Neural progenitor cell (in vitro differentiated cells): ENCODE measurements at regions not wholly inside any gene's neighbourhood (a gene's known extent, or its start where the extent isn't known, plus 50 kb on each side); places are given as distances from the start of the nearest gene placed in this dataset.

Experiments
- DNase-seq: peaks from one replicate; pipeline ENCODE4 v3.0.0-alpha.2; 2016; ENCODE audit warnings: low spot score
- H2AFZ ChIP-seq: fragments of 200-600 bp; sonication (generic); replicated peaks from 2 replicates; pipeline ENCODE4 v1.6.1; 2016; ENCODE audit warnings: antibody characterized with exemption
- H3F3A ChIP-seq: fragments of 200-600 bp; sonication (generic); 2 replicates; pipeline ENCODE4 v1.6.1; 2016; ENCODE audit warnings: antibody characterized with exemption, low read depth
- H3K27ac ChIP-seq: fragments of 200-600 bp; sonication (generic); 2 replicates; pipeline ENCODE4 v1.5.1; 2016; ENCODE audit warnings: mild to moderate bottlenecking
- H3K27me3 ChIP-seq: fragments of 200-600 bp; sonication (generic); 2 replicates; pipeline ENCODE4 v1.6.1; 2016; ENCODE audit warnings: mild to moderate bottlenecking, moderate library complexity
- H3K36me3 ChIP-seq: fragments of 200-600 bp; sonication (generic); 2 replicates; pipeline ENCODE4 v1.5.1; 2016
- H3K4me1 ChIP-seq: fragments of 200-600 bp; sonication (generic); 2 replicates; pipeline ENCODE4 v1.6.1; 2016; ENCODE audit warnings: mixed run types
- H3K4me2 ChIP-seq: fragments of 200-600 bp; sonication (generic); 2 replicates; pipeline ENCODE4 v1.6.1; 2016
- H3K4me3 ChIP-seq: fragments of 200-600 bp; sonication (generic); 2 replicates; pipeline ENCODE4 v1.5.1; 2016
- H3K79me2 ChIP-seq: fragments of 200-600 bp; sonication (generic); 2 replicates; pipeline ENCODE4 v1.6.1; 2016; ENCODE audit warnings: low read depth
- H3K9ac ChIP-seq: fragments of 200-600 bp; sonication (generic); 2 replicates; pipeline ENCODE4 v1.6.1; 2016
- H3K9me3 ChIP-seq: fragments of 200-600 bp; sonication (generic); 2 replicates; pipeline ENCODE4 v1.5.1; 2016; ENCODE audit warnings: low read depth
- H4K20me1 ChIP-seq: fragments of 200-600 bp; sonication (generic); 2 replicates; pipeline ENCODE4 v1.6.1; 2016; ENCODE audit warnings: low read depth
- H3K27ac Mint-ChIP-seq: 3 replicates; pipeline ENCODE4 v1.8.0; 2021; ENCODE audit warnings: mixed read lengths
- H3K27me3 Mint-ChIP-seq: 2 replicates; pipeline ENCODE4 v1.8.0; 2022; ENCODE audit warnings: low read depth, mild to moderate bottlenecking, inconsistent platforms, moderate library complexity, mixed read lengths; ENCODE audit not compliant: insufficient read depth
- H3K36me3 Mint-ChIP-seq: 3 replicates; pipeline ENCODE4 v1.8.0; 2021; ENCODE audit warnings: mixed read lengths
- H3K4me1 Mint-ChIP-seq: 3 replicates; pipeline ENCODE4 v1.8.0; 2021; ENCODE audit warnings: mixed read lengths
- H3K4me3 Mint-ChIP-seq: 3 replicates; pipeline ENCODE4 v1.8.0; 2021; ENCODE audit warnings: mild to moderate bottlenecking, moderate library complexity, mixed read lengths
- H3K9me3 Mint-ChIP-seq: 3 replicates; pipeline ENCODE4 v1.8.0; 2020; ENCODE audit warnings: mixed read lengths
- EZH2 ChIP-seq: fragments of 200-600 bp; sonication (generic); IDR thresholded peaks from 2 replicates; pipeline ENCODE4 v1.6.1; 2017; ENCODE audit warnings: antibody characterized with exemption, mild to moderate bottlenecking, moderate library complexity
- EZH2phosphoT487 ChIP-seq: fragments of 200-600 bp; sonication (generic); IDR thresholded peaks from 2 replicates; pipeline ENCODE4 v1.6.1; 2017; ENCODE audit warnings: antibody characterized with exemption
- TF ChIP-seq, protein P1 (sequence below): fragments of 200-600 bp; sonication (generic); IDR thresholded peaks from 2 replicates; pipeline ENCODE4 v1.5.1; 2017; ENCODE audit warnings: antibody characterized with exemption, mild to moderate bottlenecking

DNA sequence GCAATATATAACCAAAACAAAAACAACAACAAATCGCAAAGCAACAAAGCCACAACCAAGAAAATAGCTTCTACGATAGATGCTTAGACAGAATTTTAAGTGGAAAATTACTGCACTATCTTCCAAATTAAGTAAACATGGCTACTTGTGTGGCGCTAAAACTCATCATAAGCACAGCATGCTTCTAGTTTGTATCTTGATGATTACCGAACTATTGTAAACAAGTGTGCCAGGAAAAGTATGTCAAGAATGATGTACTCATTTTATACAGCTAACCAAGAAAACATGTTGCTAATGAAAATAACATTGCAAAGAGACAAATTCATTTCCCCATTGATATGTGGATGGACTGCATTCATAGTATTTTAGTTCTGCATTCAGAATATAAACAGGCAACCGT is 271.9 kb upstream of the GPC6 start:
- Histone ChIP-seq H3K79me2 (no peaks in the 10 kb centered on the region), H3F3A (no peaks in the 10 kb centered on the region), H2AFZ (no peak overlapping the region), H3K27ac (no peak overlapping the region), H3K4me3 (no peak overlapping the region), H3K36me3 (no peaks in the 10 kb centered on the region), H3K4me2 (no peak overlapping the region), H3K27me3 (no peaks in the 10 kb centered on the region), H3K9ac (no peak overlapping the region), H3K9me3 (no peaks in the 10 kb centered on the region), H4K20me1 (no peaks in the 10 kb centered on the region), H3K4me1 (no peaks in the 10 kb centered on the region)
- no peaks in the 10 kb centered on the region for H3K9me3 Mint-ChIP-seq
- H3K4me1 Mint-ChIP-seq = no peaks in the 10 kb centered on the region
- no peaks in the 10 kb centered on the region for H3K36me3 Mint-ChIP-seq
- H3K27ac Mint-ChIP-seq = no peak overlapping the region
- no peak for TF ChIP-seq EZH2
- TF ChIP-seq, protein P1, sequence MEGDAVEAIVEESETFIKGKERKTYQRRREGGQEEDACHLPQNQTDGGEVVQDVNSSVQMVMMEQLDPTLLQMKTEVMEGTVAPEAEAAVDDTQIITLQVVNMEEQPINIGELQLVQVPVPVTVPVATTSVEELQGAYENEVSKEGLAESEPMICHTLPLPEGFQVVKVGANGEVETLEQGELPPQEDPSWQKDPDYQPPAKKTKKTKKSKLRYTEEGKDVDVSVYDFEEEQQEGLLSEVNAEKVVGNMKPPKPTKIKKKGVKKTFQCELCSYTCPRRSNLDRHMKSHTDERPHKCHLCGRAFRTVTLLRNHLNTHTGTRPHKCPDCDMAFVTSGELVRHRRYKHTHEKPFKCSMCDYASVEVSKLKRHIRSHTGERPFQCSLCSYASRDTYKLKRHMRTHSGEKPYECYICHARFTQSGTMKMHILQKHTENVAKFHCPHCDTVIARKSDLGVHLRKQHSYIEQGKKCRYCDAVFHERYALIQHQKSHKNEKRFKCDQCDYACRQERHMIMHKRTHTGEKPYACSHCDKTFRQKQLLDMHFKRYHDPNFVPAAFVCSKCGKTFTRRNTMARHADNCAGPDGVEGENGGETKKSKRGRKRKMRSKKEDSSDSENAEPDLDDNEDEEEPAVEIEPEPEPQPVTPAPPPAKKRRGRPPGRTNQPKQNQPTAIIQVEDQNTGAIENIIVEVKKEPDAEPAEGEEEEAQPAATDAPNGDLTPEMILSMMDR = no peak
- no peak for TF ChIP-seq EZH2phosphoT487
- peaks cover 3% of the 10 kb centered on the region for H3K27me3 Mint-ChIP-seq
- H3K4me3 Mint-ChIP-seq = no peak overlapping the region
- DNase-seq = no peak

DNA sequence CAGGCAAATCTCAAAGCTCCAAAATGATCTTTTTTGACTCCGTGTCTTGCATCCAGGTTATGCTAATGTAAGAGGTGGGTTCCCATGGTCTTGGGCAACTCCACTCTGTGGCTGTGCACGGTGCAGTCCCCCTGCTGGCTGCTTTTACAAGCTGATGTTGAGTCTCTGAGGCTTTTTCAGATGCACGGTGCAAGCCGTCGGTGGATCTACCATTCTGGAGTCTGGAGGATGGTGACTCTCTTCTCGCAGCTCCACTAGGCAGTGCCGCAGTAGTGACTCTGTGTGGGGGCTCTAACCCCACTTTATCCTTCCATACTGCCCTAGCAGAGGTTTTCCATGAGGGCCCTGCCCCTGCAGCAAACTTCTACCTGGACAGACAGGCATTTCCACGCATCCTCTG is 266.8 kb upstream of the GPC6 start:
- H3K4me3 ChIP-seq = no peak overlapping the region
- H3K4me1 ChIP-seq = no peaks in the 10 kb centered on the region
- no peaks in the 10 kb centered on the region for H4K20me1 ChIP-seq
- Mint-ChIP-seq H3K27ac (no peak overlapping the region), H3K4me1 (no peaks in the 10 kb centered on the region), H3K4me3 (no peak overlapping the region), H3K36me3 (no peaks in the 10 kb centered on the region), H3K27me3 (peaks cover 4% of the 10 kb centered on the region), H3K9me3 (peaks cover 5% of the 10 kb centered on the region)
- no peak overlapping the region for H2AFZ ChIP-seq
- no peaks in the 10 kb centered on the region for H3K36me3 ChIP-seq
- DNase-seq = no peak
- no peak overlapping the region for H3K9ac ChIP-seq
- H3K79me2 ChIP-seq = no peaks in the 10 kb centered on the region
- no peak overlapping the region for H3K27ac ChIP-seq
- no peaks in the 10 kb centered on the region for H3K27me3 ChIP-seq
- no peaks in the 10 kb centered on the region for H3K9me3 ChIP-seq
- no peaks in the 10 kb centered on the region for H3F3A ChIP-seq
- no peak overlapping the region for H3K4me2 ChIP-seq
- TF ChIP-seq, protein P1 = no peak
- TF ChIP-seq EZH2phosphoT487 (no peak), EZH2 (no peak)

DNA sequence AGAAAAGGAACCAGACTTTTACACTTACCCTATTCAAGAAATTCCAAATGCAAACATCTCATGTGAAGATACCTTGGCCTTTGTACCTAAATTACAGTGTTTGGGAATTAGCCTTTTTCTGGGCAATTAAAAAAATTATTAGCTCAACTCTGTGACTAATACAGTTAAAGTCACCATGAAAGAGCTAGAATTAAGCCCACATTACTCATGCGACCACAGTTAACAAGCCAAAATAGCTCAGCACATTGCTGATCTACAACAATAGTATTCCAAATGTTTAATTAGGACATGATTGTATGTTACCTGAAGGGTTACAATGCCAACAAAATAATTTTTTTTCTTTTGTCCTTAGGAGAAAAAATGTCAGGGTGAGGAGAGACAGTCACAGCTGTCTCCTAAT is 263.6 kb upstream of the GPC6 start:
- Histone ChIP-seq H3K27ac (no peak overlapping the region), H3K9ac (no peak overlapping the region), H3K4me1 (no peaks in the 10 kb centered on the region), H3F3A (no peaks in the 10 kb centered on the region), H4K20me1 (no peaks in the 10 kb centered on the region), H3K4me2 (no peak overlapping the region), H3K36me3 (no peaks in the 10 kb centered on the region), H3K27me3 (no peaks in the 10 kb centered on the region), H3K4me3 (no peak overlapping the region), H2AFZ (no peak overlapping the region), H3K79me2 (no peaks in the 10 kb centered on the region), H3K9me3 (no peaks in the 10 kb centered on the region)
- Mint-ChIP-seq H3K4me1 (no peaks in the 10 kb centered on the region), H3K9me3 (peaks cover 5% of the 10 kb centered on the region), H3K36me3 (no peaks in the 10 kb centered on the region), H3K27ac (no peak overlapping the region), H3K27me3 (peaks cover 2% of the 10 kb centered on the region), H3K4me3 (no peak overlapping the region)
- no peak for TF ChIP-seq EZH2
- TF ChIP-seq EZH2phosphoT487 = no peak
- TF ChIP-seq, protein P1 = no peak
- DNase-seq = no peak

DNA sequence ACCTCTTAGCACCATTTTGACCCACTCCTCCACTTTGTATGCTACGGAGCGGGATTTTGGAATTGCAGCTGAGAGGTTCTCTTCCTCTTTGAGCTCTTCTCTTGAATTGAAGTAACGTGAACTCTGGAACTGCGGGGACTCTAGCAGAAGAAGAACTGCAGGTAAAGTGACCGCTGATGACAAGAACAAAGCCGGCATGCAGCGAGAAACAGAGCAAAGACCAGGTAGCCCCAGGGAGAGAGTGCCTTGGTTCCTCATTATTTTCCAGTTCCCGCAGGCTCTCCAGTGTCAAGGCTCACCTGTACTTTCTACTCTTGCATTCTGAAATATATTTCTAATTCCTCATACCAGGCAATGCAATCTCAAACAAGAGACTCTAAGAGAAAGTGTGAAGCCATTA is 260.3 kb upstream of the GPC6 start:
- Mint-ChIP-seq H3K4me3 (no peak overlapping the region), H3K36me3 (no peaks in the 10 kb centered on the region), H3K27ac (no peak overlapping the region), H3K27me3 (peaks cover 2% of the 10 kb centered on the region), H3K9me3 (peaks cover 5% of the 10 kb centered on the region), H3K4me1 (peaks cover 7% of the 10 kb centered on the region)
- no peaks in the 10 kb centered on the region for H3K36me3 ChIP-seq
- no peak overlapping the region for H3K4me2 ChIP-seq
- H3K9ac ChIP-seq = no peak overlapping the region
- no peaks in the 10 kb centered on the region for H3K27me3 ChIP-seq
- no peak overlapping the region for H3K27ac ChIP-seq
- no peaks in the 10 kb centered on the region for H4K20me1 ChIP-seq
- no peak overlapping the region for H2AFZ ChIP-seq
- DNase-seq = no peak
- H3K9me3 ChIP-seq = no peaks in the 10 kb centered on the region
- H3K79me2 ChIP-seq = no peaks in the 10 kb centered on the region
- no peak overlapping the region for H3K4me3 ChIP-seq
- no peaks in the 10 kb centered on the region for H3F3A ChIP-seq
- no peaks in the 10 kb centered on the region for H3K4me1 ChIP-seq
- TF ChIP-seq EZH2 (no peak), EZH2phosphoT487 (no peak)
- TF ChIP-seq, protein P1 = no peak
